ENCODE measurements at regions not wholly inside any gene's neighbourhood (a gene's known extent, or its start where the extent isn't known, plus 50 kb on each side); places are given as distances from the start of the nearest gene placed in this dataset.

DNA sequence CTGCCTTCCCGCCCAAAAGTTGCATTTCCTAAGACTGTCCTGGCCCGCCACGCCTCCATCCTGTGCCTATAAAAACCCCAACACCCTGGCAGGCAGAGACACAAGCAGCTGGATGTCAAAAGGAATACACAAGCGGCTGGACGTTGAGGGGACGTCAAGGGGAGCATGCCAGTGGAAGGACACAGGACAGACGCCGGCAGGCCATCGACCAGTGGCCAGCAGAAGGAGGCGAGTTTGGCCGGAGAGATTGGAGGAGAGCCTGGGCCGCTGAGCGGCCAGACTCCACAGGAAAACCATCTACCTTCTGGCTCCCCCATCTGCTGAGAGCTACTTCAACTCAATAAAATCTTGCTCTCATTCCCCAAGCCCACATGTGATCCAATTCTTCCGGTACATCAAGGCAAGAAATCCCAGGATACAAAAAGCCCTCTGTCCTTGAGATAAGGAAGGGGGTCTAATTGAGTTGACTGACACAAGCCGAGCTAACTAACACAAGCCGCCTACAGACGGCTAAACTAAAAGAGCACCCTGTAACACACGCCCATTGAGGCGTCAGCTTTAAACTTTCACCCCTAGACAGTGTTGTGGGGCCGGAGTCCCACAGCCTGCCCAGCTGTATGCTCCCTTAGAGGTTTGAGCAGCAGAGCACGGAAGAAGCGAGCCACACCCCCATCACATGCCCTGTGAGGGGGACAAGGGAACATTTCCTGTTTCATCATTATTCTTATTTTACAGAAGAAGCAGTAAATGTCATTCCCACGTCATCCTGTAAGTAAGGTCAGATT lies 150.3 kb upstream of the PHYHIPL start:
- intact Hi-C loops (cut with micrococcal nuclease; ENCODE audit: unreplicated experiment): no loop called here
- no TSS peak for BruUV-seq (replicated peaks)
- ChIA-PET SMC1A (ENCODE audit: uncharacterized antibody, unreplicated experiment) (interaction anchor here (1.2 to 1.4 kb wide), 2 partner anchors 14 to 32 kb away, joined by 4 read pairs; no protein-coding TSS in a partner anchor), POLR2A (no interaction called here), CTCF (no interaction called here), RAD21 (ENCODE audit: unreplicated experiment) (no interaction called here)
- ATAC-seq (no peak), DNase-seq (ENCODE audit: low read depth, low spot score) (no peak), FAIRE-seq (no peak)
- Histone ChIP-seq H3K9ac (ENCODE audit: control insufficient read depth, insufficient read depth, low read length) (no peak overlapping the region), H3K36me3 (ENCODE audit: control insufficient read depth in 2 of 2, insufficient read depth in 2 of 2, low read length in 1 of 2) (no peaks in the 10 kb centered on the region), H3K9me3 (replicated peaks; ENCODE audit: control insufficient read depth, insufficient read depth, low read length) (no peaks in the 10 kb centered on the region), H4K20me1 (ENCODE audit: control insufficient read depth, insufficient read depth) (no peaks in the 10 kb centered on the region), H3K27ac (ENCODE audit: control insufficient read depth, insufficient read depth) (no peak overlapping the region), H3K4me1 (ENCODE audit: control insufficient read depth, insufficient read depth, low read length) (no peaks in the 10 kb centered on the region), H3K27me3 (replicated peaks in 1 of 2; ENCODE audit: control insufficient read depth in 2 of 2, insufficient read depth in 2 of 2, low read length in 1 of 2) (no peaks in the 10 kb centered on the region), H2AFZ (ENCODE audit: control insufficient read depth, low read depth, low read length) (no peak overlapping the region), H3K79me2 (ENCODE audit: control insufficient read depth, insufficient read depth, low read length) (no peaks in the 10 kb centered on the region), H3K4me2 (ENCODE audit: control insufficient read depth, insufficient read depth) (no peak overlapping the region), H3K4me3 (no peak overlapping the region)
- TF ChIP-seq, protein P1, sequence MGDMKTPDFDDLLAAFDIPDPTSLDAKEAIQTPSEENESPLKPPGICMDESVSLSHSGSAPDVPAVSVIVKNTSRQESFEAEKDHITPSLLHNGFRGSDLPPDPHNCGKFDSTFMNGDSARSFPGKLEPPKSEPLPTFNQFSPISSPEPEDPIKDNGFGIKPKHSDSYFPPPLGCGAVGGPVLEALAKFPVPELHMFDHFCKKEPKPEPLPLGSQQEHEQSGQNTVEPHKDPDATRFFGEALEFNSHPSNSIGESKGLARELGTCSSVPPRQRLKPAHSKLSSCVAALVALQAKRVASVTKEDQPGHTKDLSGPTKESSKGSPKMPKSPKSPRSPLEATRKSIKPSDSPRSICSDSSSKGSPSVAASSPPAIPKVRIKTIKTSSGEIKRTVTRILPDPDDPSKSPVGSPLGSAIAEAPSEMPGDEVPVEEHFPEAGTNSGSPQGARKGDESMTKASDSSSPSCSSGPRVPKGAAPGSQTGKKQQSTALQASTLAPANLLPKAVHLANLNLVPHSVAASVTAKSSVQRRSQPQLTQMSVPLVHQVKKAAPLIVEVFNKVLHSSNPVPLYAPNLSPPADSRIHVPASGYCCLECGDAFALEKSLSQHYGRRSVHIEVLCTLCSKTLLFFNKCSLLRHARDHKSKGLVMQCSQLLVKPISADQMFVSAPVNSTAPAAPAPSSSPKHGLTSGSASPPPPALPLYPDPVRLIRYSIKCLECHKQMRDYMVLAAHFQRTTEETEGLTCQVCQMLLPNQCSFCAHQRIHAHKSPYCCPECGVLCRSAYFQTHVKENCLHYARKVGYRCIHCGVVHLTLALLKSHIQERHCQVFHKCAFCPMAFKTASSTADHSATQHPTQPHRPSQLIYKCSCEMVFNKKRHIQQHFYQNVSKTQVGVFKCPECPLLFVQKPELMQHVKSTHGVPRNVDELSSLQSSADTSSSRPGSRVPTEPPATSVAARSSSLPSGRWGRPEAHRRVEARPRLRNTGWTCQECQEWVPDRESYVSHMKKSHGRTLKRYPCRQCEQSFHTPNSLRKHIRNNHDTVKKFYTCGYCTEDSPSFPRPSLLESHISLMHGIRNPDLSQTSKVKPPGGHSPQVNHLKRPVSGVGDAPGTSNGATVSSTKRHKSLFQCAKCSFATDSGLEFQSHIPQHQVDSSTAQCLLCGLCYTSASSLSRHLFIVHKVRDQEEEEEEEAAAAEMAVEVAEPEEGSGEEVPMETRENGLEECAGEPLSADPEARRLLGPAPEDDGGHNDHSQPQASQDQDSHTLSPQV (IDR thresholded peaks at IDR 0.05): no peak
- no peak for TF ChIP-seq NR2F1 (conservative IDR thresholded peaks at IDR 0.05)
- TF ChIP-seq CREB1 (IDR thresholded peaks at IDR 0.05; ENCODE audit: low read depth): no peak
- no peak for TF ChIP-seq SUPT20H (IDR thresholded peaks at IDR 0.05; ENCODE audit: borderline replicate concordance, control insufficient read depth, low read depth, low read length)
- TF ChIP-seq POU2F2 (IDR thresholded peaks at IDR 0.05; ENCODE audit: borderline replicate concordance, low read depth, low read length): no peak
- TF ChIP-seq STAT1 (conservative IDR thresholded peaks at IDR 0.05): no peak
- TF ChIP-seq ASH2L (IDR thresholded peaks at IDR 0.05; ENCODE audit: borderline replicate concordance, low read depth): no peak
- TF ChIP-seq ZSCAN29 (IDR thresholded peaks at IDR 0.05): no peak
- no peak for TF ChIP-seq MEF2A (IDR thresholded peaks at IDR 0.05; ENCODE audit: insufficient read depth, low read depth, low read length)
- TF ChIP-seq FOXM1 (IDR thresholded peaks at IDR 0.05; ENCODE audit: low read depth, low read length): no peak
- TF ChIP-seq RELA (IDR thresholded peaks at IDR 0.05; ENCODE audit: borderline replicate concordance, partially characterized antibody): no peak
- TF ChIP-seq, protein P2, sequence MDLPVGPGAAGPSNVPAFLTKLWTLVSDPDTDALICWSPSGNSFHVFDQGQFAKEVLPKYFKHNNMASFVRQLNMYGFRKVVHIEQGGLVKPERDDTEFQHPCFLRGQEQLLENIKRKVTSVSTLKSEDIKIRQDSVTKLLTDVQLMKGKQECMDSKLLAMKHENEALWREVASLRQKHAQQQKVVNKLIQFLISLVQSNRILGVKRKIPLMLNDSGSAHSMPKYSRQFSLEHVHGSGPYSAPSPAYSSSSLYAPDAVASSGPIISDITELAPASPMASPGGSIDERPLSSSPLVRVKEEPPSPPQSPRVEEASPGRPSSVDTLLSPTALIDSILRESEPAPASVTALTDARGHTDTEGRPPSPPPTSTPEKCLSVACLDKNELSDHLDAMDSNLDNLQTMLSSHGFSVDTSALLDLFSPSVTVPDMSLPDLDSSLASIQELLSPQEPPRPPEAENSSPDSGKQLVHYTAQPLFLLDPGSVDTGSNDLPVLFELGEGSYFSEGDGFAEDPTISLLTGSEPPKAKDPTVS (IDR thresholded peaks at IDR 0.05; ENCODE audit: low read depth, low read length): no peak
- WGBS (ENCODE audit: insufficient coverage, insufficient replicate concordance, low lambda C conversion rate, missing lambda C conversion rate): 65% methylated on average over 23 of the region's 23 CpGs
- in situ Hi-C loops (cut with MboI): no loop called here

Measured in GM12878 (cell line).